B cell (primary cell): ENCODE measurements at regions not wholly inside any gene's neighbourhood (a gene's known extent, or its start where the extent isn't known, plus 50 kb on each side); places are given as distances from the start of the nearest gene placed in this dataset.

Source experiments
- EZH2 ChIP-seq: IDR thresholded peaks from 2 replicates; pipeline ENCODE4 v1.6.1; 2012; ENCODE audit warnings: borderline replicate concordance, low read depth, mild to moderate bottlenecking, moderate library complexity, low read length; ENCODE audit not compliant: insufficient read depth, poor library complexity, severe bottlenecking
- TF ChIP-seq, protein P1 (sequence below): fragments of 200-600 bp; IDR thresholded peaks from one replicate; pipeline ENCODE4 v1.8.0; 2022; ENCODE audit warnings: antibody characterized with exemption, mild to moderate bottlenecking

DNA sequence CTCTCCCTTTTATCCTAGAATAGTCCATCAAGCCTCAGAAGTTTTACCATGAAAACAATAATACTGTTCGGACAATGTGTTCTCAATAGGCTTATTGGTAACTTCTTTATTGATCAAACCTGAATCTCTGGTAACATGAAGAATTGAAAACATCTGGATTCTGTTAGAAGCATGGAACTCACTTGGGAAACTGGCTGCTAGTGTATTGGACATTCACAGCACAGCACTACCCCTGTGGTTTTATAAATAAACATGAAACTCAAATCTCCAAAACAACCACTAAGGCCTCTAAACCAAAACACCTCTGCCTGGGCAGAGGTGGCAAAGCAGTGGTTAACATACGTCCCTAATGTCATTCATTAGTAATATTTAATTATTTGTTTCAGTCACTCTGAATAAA, 157.6 kb upstream of the KCNQ5 start:
- TF ChIP-seq, protein P1, sequence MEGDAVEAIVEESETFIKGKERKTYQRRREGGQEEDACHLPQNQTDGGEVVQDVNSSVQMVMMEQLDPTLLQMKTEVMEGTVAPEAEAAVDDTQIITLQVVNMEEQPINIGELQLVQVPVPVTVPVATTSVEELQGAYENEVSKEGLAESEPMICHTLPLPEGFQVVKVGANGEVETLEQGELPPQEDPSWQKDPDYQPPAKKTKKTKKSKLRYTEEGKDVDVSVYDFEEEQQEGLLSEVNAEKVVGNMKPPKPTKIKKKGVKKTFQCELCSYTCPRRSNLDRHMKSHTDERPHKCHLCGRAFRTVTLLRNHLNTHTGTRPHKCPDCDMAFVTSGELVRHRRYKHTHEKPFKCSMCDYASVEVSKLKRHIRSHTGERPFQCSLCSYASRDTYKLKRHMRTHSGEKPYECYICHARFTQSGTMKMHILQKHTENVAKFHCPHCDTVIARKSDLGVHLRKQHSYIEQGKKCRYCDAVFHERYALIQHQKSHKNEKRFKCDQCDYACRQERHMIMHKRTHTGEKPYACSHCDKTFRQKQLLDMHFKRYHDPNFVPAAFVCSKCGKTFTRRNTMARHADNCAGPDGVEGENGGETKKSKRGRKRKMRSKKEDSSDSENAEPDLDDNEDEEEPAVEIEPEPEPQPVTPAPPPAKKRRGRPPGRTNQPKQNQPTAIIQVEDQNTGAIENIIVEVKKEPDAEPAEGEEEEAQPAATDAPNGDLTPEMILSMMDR, result no peak
- TF ChIP-seq EZH2, result no peak
